ENCODE measurements at regions not wholly inside any gene's neighbourhood (a gene's known extent, or its start where the extent isn't known, plus 50 kb on each side); places are given as distances from the start of the nearest gene placed in this dataset.

DNA sequence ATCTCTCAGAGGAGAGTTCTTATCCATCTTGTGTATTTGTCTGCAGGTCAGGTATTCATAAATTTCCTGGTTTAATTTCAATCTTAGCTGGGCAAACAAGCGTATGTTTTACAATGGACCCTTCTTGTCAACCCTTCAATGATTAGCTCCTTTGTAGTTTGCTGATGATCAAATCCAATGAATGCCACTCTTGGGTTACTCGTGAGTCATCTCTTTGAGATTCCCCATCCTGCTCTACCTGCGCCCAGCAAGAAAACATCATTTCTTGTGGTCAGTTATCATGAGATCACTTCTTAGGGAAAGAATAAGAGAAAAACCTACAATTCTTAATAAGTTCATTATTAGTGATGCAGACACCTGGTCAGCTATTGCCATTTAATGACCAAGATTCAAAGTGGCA is 572.3 kb upstream of the PKN2 start:
- DNase-seq: no peak

DNA sequence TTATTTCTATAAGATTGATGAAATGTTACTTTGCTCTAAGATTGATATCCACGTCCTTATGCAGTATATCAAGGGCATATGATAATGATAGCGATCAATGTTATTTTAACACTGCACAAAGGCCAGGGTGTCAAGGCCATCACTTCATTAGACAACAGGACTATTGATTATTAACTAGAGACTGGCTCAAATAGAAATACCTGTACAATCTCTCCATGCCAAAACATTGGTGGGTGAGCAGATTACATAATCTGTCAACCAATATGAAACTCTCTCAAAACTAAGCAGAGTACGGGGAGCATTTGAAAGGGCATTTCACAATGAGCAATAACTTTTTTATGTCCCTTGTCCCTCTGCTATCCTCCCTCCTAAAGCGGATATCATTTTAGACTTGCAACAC is 566.5 kb upstream of the PKN2 start:
- no peak for DNase-seq

DNA sequence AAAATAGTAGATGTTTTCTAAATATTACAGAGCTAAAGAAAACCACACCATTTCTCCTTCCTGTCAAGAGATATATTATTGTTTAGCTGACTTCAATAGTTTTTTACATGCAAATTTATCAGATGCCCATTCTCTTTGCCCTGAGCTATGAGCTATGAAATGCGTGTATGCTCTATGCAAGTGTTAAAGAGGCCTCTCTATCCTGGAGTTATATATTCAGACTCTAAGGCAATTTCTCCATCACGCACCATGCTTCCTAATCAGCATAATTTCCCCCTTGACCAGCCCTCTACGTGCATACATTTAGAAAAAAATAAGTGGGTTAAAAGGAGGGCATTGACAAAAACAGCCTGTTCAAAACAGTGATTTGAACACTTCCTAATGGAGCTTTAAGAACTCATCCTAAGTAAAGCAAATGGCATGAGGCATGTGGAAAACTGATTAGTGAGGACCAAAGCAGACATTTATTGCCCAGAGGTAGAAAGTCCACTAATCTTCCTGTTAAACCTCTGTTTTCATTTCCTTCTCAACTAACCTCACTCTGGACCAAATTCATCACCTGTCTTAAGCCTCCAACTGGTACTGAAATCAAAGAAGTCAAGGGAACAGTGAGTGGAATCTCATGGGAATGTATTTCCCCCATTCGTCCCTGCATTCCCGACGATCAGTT is 565.8 kb upstream of the PKN2 start:
- no peak for DNase-seq

GRCh38 chr1:88124614-88125013 is 559.5 kb upstream of the PKN2 start:
- DNase-seq: no peak

DNA sequence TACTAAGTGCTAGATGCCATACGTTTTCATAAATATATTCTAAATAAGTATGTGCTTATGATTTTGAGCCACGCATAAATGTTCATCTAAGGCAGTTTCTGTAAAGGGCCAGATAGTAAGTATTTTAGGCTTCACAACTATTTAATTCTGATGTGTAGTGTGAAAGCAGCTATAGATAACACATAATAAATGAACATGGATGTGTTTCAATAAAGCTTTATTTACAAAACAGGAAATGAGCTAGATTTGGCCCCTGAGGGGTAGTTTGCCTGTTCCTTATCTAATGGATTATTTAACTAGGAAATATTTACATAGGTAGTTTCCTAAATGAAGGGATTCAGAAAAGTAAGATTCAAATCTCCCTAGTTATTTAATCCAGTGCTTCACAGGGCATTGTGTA is 557.6 kb upstream of the PKN2 start:
- DNase-seq: no peak

- DNase-seq: no peak
Observed at GRCh38 chr1:88133991-88134390, 550.1 kb upstream of the PKN2 start.

DNA sequence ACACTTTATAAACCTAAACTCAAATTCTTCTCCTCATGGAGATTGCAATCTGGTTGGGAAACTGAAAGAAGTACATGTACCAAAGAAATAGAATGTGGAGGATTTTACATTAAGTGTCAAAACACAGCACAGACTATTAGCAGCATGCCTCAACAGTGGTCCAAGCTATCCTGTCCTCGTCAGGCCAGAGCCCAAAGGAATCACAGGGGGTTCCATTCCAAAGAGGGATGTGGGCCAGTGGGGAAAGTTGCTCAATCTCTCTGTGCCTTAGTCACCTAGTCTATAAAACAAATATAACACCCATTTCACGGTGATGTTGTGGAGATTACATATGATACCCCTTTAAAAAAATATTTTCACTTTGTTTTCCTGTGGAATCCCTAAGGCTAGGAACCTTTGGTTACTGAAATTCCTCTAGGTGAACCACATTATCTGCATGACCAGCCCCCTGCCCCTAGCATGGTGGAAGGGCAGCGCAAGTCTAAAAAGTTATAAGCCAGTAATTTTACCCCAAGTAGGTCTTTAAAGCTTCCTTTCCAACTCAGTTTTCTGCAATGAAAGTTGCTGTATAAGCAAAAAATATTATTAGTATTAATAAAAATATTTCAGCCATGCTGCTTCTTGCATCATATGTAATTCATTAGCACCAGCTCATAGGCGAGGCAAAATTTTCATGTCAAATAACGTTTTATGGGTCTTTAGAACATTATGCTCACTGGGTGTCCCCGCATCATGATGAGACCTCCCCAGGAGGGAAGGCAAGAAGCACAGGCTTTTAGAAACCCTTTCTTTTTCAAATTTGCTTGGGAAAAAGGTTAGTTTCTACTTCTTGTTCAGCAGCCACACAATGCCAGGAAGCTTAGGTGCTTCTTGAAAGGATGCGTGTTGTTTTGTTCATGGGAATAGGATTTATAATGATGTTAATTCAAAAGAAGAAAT is 548.8 kb upstream of the PKN2 start:
- no peak for DNase-seq

GRCh38 chr1:88139633-88140032 is 544.4 kb upstream of the PKN2 start:
- DNase-seq: no peak

GRCh38 chr1:88140325-88140724 is 543.7 kb upstream of the PKN2 start:
- no peak for DNase-seq

GRCh38 chr1:88141499-88142074 is 542.5 kb upstream of the PKN2 start:
- DNase-seq: no peak

DNA sequence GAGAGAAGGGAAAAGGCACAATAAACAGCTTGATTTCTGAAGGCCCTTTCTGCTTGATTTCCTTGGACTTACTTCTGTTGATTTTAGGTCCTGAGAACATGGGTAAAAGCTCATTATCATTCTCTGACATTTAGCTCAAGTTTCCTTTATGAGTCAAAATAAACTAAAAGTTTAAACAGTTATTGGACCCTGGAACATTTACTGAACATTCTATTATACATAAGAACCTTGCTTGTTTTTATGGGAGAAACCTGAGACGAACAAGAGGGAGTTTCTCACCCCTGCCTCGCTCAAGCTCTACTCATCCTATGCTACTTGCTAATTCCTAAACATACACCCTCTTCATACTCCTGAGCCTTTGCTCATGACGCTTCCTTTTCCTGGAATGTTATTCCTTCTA is 538.3 kb upstream of the PKN2 start:
- no peak for DNase-seq

DNA sequence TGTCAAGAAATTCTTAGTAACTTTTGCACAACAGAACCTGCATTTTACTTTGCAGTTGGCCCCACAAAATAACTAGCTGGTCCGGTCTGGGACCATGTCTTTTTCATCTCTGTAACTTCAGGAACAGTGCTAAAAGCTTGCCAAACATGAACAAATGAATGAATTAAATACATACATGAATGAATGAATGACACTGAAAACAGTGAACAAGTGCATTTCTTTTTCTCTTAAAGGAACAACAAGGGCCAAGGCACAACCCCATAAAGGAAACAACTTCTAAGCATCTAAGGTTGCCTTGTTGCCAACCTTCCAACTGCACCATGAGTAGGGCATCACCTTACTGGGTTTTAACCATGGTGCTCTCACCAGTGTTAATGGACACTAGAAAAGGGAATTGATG is 534.4 kb upstream of the PKN2 start:
- DNase-seq: no peak

DNA sequence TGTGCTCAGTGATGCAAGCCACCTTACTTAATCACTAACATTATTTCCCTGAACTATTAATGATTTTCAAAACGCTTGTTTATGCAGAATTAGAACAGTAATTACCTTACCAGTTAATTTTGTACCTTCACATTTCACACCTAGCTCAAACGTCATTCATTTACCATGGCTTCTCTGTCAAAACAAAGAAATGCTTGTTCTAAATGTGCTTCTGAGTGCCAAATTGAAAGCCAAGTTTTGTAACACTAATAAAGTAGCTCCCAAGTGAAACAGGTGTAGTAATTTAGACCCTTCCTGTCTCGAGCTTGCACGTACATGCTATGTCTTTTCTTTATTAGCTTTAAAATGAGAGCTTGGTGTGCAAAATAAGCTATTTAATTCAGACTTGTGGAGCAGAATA is 533.7 kb upstream of the PKN2 start:
- no peak for DNase-seq

- DNase-seq: no peak
Observed at GRCh38 chr1:88163187-88163586, 520.9 kb upstream of the PKN2 start.

GRCh38 chr1:88168126-88168525 is 515.9 kb upstream of the PKN2 start:
- DNase-seq: no peak

DNA sequence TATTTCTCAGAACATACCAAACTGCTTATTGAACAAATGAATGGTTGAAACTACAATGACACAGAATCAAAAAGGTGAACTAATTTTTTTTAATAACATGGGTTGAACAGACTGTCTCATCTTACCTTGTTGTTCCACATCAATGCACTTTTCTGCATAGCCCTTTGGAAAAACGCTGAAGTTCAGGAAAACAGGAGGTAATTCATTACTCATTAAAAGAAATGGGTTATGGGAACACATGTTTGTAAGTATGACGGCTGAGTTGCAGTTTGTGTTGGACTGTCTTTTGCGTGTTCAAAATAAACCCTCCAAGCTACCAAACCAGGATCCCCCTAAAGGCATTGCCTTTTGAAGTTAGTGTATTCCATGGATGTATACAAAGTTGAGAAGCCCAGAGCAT is 514.9 kb upstream of the PKN2 start:
- no peak for DNase-seq

DNA sequence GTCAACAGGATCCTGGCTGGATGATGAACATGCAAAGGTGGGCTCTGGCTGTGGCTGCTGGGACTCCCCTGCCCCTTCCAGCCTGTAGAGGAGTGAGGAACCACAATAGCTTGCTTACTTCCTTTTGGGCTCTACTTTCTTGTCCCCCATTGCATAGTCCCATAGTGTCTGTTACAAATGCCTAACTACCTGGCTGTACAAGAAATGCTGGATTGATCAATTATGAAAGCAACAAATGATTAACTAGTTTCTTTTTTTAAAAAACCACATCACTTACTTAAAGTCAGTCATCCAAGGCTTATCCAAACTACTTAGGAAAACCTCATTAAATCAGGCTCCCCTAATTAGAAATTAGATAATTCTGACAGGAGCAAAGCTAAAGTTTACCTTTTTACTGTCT is 514.1 kb upstream of the PKN2 start:
- no peak for DNase-seq

DNA sequence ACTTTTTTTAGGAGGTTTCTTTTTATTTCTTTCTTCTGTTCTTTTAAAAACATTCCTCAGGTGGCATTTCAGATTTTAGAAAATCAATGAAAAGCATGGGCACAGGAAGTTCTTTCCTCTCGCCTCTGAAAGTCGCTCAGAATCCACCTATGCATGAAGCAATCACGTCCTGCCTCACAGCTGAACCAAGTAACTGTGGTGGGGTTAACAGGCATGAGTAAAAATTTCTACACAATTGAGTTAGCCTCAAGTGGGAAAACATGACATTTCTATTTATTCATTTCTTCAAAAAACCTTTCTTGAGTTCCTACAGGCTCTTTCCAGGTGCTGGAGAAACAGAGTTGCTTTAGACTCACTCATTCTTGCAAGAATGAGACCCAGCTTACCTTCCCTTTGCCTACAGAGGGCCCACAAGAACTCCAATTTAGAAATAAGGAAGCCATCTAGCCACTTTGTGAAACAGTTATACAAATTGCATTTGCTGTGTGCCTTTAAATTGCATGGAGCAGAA is 508.9 kb upstream of the PKN2 start:
- no peak for DNase-seq

DNA sequence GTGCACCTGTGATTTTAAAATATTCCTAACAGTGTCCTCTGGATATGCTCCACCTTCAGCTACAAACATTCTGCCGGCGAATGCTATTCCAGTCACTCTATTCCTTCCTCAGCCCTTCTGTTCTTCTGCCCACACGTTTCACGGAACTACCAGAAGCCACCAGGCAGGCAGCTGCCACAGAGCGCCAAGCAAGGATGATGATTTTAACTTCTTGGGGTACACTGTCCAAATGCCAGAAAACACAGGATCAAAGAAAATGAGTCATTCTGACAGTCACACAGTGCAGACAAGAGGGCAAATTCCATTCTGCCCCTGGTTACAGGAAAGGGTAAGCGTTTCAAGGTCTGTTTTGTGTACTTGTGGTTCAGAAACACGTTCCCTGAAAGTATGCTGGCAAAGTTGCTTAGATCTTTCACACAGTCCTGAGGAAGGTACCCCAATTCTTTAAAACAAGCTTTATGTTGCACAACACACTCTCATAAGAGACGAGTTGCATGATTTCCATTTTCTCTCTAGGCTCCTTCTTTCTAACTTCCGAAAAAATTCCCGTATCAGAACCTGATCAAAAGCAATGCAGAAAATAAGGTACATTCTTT is 508.3 kb upstream of the PKN2 start:
- DNase-seq: no peak

DNA sequence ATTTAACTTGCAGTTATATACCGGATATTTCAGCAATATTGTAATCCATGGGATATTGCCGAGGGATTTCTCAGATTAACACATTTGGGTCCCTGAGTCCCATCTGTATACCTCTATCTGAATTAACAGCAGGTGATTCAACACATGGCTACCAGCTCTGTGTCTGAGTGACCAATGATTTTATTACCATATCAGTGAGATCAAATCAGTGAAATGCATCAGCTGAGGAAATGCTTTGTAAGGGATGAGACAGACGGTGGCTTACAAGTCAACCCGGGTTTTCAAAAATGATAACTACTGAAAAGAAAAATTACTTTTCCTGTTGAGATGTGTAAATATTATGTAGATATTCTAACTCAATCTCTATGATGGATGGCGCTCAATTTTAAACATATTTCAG is 504.1 kb upstream of the PKN2 start:
- DNase-seq: no peak

DNA sequence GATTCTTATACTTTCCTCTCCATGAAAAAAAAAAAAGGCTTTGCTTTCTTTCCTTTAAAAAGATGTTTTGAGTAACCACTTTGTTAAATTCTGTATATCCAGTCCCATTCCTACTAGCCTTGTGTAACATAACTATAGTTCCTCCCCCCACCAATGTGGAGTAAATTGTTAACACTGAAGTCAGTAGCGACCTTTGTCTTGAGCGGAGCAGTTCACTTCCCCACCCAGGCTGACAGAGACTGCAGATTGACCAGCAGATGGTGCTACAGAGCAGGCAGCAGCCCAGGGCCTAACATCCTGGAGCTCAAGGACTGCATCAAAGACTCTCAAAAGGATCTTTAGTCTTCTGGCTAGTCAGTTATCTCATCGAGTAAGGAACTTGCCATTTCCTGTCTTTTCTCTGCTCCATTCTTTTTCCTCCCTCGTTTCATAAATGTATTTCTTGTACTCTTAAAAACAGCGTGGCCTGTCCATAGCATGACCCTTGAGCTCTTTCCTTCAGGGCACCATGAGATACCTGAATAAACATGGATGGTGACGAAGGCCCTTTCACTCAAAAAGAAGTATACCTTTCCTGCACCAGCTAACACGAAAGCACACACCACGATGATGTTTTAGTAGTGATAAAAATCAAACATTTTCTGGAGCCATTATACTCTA is 503.5 kb upstream of the PKN2 start:
- DNase-seq: peak; percentile 77

GRCh38 chr1:88186911-88187310 is 497.2 kb upstream of the PKN2 start:
- no peak for DNase-seq

- DNase-seq: no peak
Observed at GRCh38 chr1:88188038-88188437, 496.0 kb upstream of the PKN2 start.
